ENCODE measurements at regions not wholly inside any gene's neighbourhood (a gene's known extent, or its start where the extent isn't known, plus 50 kb on each side); places are given as distances from the start of the nearest gene placed in this dataset.

- no peaks in the 10 kb centered on the region for H3K36me3 ChIP-seq
- no peaks in the 10 kb centered on the region for H3K27me3 ChIP-seq
- H3K4me3 ChIP-seq: no peak overlapping the region
- TF ChIP-seq, protein P1, sequence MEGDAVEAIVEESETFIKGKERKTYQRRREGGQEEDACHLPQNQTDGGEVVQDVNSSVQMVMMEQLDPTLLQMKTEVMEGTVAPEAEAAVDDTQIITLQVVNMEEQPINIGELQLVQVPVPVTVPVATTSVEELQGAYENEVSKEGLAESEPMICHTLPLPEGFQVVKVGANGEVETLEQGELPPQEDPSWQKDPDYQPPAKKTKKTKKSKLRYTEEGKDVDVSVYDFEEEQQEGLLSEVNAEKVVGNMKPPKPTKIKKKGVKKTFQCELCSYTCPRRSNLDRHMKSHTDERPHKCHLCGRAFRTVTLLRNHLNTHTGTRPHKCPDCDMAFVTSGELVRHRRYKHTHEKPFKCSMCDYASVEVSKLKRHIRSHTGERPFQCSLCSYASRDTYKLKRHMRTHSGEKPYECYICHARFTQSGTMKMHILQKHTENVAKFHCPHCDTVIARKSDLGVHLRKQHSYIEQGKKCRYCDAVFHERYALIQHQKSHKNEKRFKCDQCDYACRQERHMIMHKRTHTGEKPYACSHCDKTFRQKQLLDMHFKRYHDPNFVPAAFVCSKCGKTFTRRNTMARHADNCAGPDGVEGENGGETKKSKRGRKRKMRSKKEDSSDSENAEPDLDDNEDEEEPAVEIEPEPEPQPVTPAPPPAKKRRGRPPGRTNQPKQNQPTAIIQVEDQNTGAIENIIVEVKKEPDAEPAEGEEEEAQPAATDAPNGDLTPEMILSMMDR (IDR thresholded peaks at IDR 0.05): no peak
- 55 to 66% methylated on average over 2 of the region's 2 CpGs for WGBS, 2 donors
- no peak overlapping the region for H3K27ac ChIP-seq
- DNase-seq: no peak
- intact Hi-C loops (cut with DNase I): no loop called here
- no peak for ATAC-seq
- H3K9me3 ChIP-seq: no peaks in the 10 kb centered on the region
- no peaks in the 10 kb centered on the region for H3K4me1 ChIP-seq
These were observed 113.7 kb downstream of the ACER2 start for GRCh38 chr9:19522558-19522957.

DNA sequence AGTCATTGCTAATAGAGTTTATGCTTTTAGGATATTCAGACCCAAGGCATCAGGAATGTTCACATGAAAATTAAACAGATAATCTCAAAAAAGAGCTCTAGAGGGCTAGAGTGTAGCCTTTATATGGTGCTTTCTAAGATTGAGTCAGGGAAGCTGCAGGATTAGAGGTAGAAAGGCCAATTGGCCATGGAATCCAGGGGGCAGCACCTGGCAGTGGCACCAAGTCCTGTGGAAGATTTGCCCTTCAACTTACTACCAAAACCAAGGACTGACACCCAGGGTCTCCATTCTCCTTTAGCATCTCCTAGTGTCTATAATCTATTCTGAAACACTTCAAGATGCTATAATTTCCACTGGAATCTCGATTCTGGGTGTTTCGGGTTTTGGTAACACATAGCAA, 112.4 kb downstream of the ACER2 start:
- ATAC-seq (no peak), DNase-seq (no peak)
- Histone ChIP-seq H3K27me3 (no peaks in the 10 kb centered on the region), H3K4me1 (no peaks in the 10 kb centered on the region), H3K27ac (no peak overlapping the region), H3K4me3 (no peak overlapping the region), H3K36me3 (no peaks in the 10 kb centered on the region), H3K9me3 (no peaks in the 10 kb centered on the region)
- intact Hi-C loops (cut with DNase I): no loop called here
- 88 to 96% methylated on average over 2 of the region's 2 CpGs for WGBS, 2 donors
- TF ChIP-seq, protein P1 (IDR thresholded peaks at IDR 0.05): no peak

DNA sequence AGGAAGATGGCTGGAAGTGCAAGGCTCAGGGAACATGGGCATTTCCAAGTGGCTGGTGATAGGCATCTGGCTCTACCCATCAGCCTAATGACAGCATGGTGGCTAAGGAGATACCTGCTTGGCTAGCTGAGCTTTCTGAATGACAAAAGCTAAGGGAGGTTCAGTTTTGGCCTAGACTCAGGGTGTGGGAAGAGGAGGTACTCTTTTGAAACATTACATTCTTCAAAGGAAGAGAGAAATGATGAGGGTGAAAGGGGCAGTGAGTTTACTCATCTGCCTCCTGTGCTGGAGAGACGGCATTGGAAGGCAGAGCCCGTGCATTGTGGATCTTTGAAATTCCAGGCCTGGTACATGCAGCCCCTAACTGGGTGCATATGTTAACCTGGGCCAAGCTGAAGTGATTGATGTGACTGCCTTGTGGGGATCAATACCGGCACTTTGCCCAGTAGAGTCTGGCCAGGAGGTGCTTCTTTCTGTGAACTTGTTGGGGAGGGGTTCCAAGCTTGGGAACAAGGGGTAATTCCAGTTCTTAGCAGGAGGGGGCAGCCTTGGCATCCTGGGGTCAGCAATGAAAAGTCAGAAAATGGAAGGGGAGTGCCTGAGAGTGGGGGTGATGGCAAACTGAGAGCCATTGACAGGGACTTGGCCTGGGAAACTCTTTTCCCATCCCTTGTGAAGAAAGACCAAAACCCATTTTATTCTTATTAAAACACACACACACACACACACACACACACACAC, 108.6 kb downstream of the ACER2 start:
- Histone ChIP-seq H3K27ac (no peak overlapping the region), H3K4me1 (no peaks in the 10 kb centered on the region), H3K9me3 (no peaks in the 10 kb centered on the region), H3K4me3 (no peak overlapping the region), H3K27me3 (no peaks in the 10 kb centered on the region), H3K36me3 (no peaks in the 10 kb centered on the region)
- DNase-seq (no peak), ATAC-seq (no peak)
- TF ChIP-seq, protein P1 (IDR thresholded peaks at IDR 0.05): no peak
- WGBS, 2 donors: 83 to 85% methylated on average over 3 of the region's 3 CpGs
- intact Hi-C loops (cut with DNase I): no loop called here

- Histone ChIP-seq H3K4me3 (no peak overlapping the region), H3K36me3 (no peaks in the 10 kb centered on the region), H3K27me3 (no peaks in the 10 kb centered on the region), H3K9me3 (no peaks in the 10 kb centered on the region), H3K4me1 (no peaks in the 10 kb centered on the region), H3K27ac (no peak overlapping the region)
- DNase-seq: no peak
- intact Hi-C loops (cut with DNase I): no loop called here
- TF ChIP-seq, protein P1 (IDR thresholded peaks at IDR 0.05): no peak
- WGBS, 2 donors: 59 to 64% methylated on average over 4 of the region's 4 CpGs
- no peak for ATAC-seq
These were observed 107.5 kb downstream of the ACER2 start for GRCh38 chr9:19516348-19516747.
